Esophagus muscularis mucosa (tissue), 4 donors: ENCODE measurements at regions not wholly inside any gene's neighbourhood (a gene's known extent, or its start where the extent isn't known, plus 50 kb on each side); places are given as distances from the start of the nearest gene placed in this dataset.

Experiments
- DNase-seq: peaks from one replicate; pipeline ENCODE4 v3.0.0-alpha.2; 2017; ENCODE audit errors: extremely low spot score
- H3K27ac ChIP-seq, 4 donors: fragments of 200-600 bp; sonication (generic); replicated peaks in 1 of 4; 1 replicate in 3 of 4; 2 replicates in 1 of 4; pipeline ENCODE4 v1.5.1; 2016 to 2019; ENCODE audit warnings: mild to moderate bottlenecking in 1 of 4
- H3K27me3 ChIP-seq, 4 donors: fragments of 200-600 bp; sonication (generic); one replicate each; pipeline versions ENCODE4 v1.5.1 to v1.6.0; 2016 to 2019
- H3K36me3 ChIP-seq, 4 donors: fragments of 200-600 bp; sonication (generic); one replicate each; pipeline ENCODE4 v1.5.1; 2016 to 2019
- H3K4me1 ChIP-seq, 4 donors: fragments of 200-600 bp; sonication (generic); one replicate each; pipeline ENCODE4 v1.5.1; 2016 to 2019
- H3K4me3 ChIP-seq, 4 donors: fragments of 200-600 bp; sonication (generic); 1 replicate in 2 of 4; 2 replicates in 2 of 4; pipeline ENCODE4 v1.5.1; 2016 to 2019; ENCODE audit warnings: mild to moderate bottlenecking in 4 of 4, moderate library complexity in 1 of 4
- H3K9me3 ChIP-seq, 4 donors: fragments of 200-600 bp; sonication (generic); 1 replicate in 3 of 4; 2 replicates in 1 of 4; pipeline ENCODE4 v1.5.1; 2016 to 2019
- CTCF ChIP-seq, 3 experiments: fragments of 200-600 bp in 2 of 3; fragments of 450-650 bp in 1 of 3; sonication (generic) in 2 of 3; IDR thresholded peaks; one replicate each; pipeline ENCODE4 v1.5.1; 2017 to 2019; ENCODE audit warnings: antibody characterized with exemption in 3 of 3, mild to moderate bottlenecking in 2 of 3, moderate library complexity in 1 of 3
- EP300 ChIP-seq: sonication (generic); formaldehyde crosslinking; IDR thresholded peaks from one replicate; pipeline ENCODE4 v1.6.1; 2017; ENCODE audit warnings: antibody characterized with exemption
- POLR2A ChIP-seq: fragments of 450-650 bp; IDR thresholded peaks from one replicate; pipeline ENCODE4 v1.6.1; 2017; ENCODE audit warnings: antibody characterized with exemption, moderate library complexity, mild to moderate bottlenecking, low read depth
- POLR2AphosphoS5 ChIP-seq, 2 donors: sonication (generic); formaldehyde crosslinking; IDR thresholded peaks; one replicate each; pipeline ENCODE4 v1.6.1; 2017; ENCODE audit warnings: antibody characterized with exemption in 2 of 2
- WGBS: methylation state at CpG from one replicate; pipeline ENCODE4 v1.1.5; 2018; 5-methylcytosine and 5-hydroxymethylcytosine counted together
- intact Hi-C: fragments of 100-400 bp; cut with DNase I; formaldehyde crosslinking; loops from one replicate; pipeline ENCODE4 v1.15.1; 2023

GRCh38 chr4:114076899-114077570 is 97.6 kb upstream of the ARSJ start:
- peaks cover 0 to 4% (median 2%) of the 10 kb centered on the region in 4 donors for H3K9me3 ChIP-seq
- H3K27ac ChIP-seq = no peak overlapping the region
- 83% methylated on average over 1 of the region's 1 CpG for WGBS
- no peak overlapping the region for H3K4me3 ChIP-seq
- H3K27me3 ChIP-seq = no peaks in the 10 kb centered on the region
- TF ChIP-seq POLR2A = no peak
- no peaks in the 10 kb centered on the region for H3K36me3 ChIP-seq
- intact Hi-C loops = loop anchor here (10.0 kb wide), 1 partner anchor 122 kb away; no protein-coding TSS in a partner anchor
- no peak for DNase-seq
- peaks cover 0 to 6% (median 0%) of the 10 kb centered on the region in 4 donors for H3K4me1 ChIP-seq

- Histone ChIP-seq H3K36me3 (no peaks in the 10 kb centered on the region), H3K27ac (no peak overlapping the region), H3K4me3 (no peak overlapping the region), H3K4me1 (peaks cover 0 to 6% (median 0%) of the 10 kb centered on the region in 4 donors), H3K27me3 (no peaks in the 10 kb centered on the region), H3K9me3 (peaks cover 0 to 4% (median 2%) of the 10 kb centered on the region in 4 donors)
- no peak for TF ChIP-seq CTCF (IDR thresholded peaks at IDR 0.05)
- DNase-seq = no peak
- intact Hi-C loops = loop anchor here (10.0 kb wide), 1 partner anchor 123 kb away; no protein-coding TSS in a partner anchor
These were observed 98.2 kb upstream of the ARSJ start for GRCh38 chr4:114077610-114078009.

- Histone ChIP-seq H3K4me3 (no peak overlapping the region), H3K9me3 (peaks cover 0 to 4% (median 2%) of the 10 kb centered on the region in 4 donors), H3K4me1 (peaks cover 0 to 6% (median 0%) of the 10 kb centered on the region in 4 donors), H3K27ac (no peak overlapping the region), H3K36me3 (no peaks in the 10 kb centered on the region), H3K27me3 (no peaks in the 10 kb centered on the region)
- TF ChIP-seq CTCF (IDR thresholded peaks at IDR 0.05) (no peak), POLR2AphosphoS5 (IDR thresholded peaks at IDR 0.05) (no peak), EP300 (no peak), POLR2A (no peak)
- no peak for DNase-seq
- intact Hi-C loops = loop anchor here (10.0 kb wide), 1 partner anchor 124 kb away; no protein-coding TSS in a partner anchor
These were observed 99.2 kb upstream of the ARSJ start for GRCh38 chr4:114078636-114079035.

GRCh38 chr4:114081783-114082182 is 102.3 kb upstream of the ARSJ start:
- Histone ChIP-seq H3K9me3 (no peaks in the 10 kb centered on the region), H3K36me3 (no peaks in the 10 kb centered on the region), H3K27ac (no peak overlapping the region), H3K27me3 (no peaks in the 10 kb centered on the region), H3K4me1 (peaks cover 0 to 6% (median 0%) of the 10 kb centered on the region in 4 donors), H3K4me3 (no peak overlapping the region)
- intact Hi-C loops = no loop called here
- TF ChIP-seq CTCF (IDR thresholded peaks at IDR 0.05) = no peak
- no peak for TF ChIP-seq EP300
- TF ChIP-seq POLR2A = no peak
- no peak for TF ChIP-seq POLR2AphosphoS5 (IDR thresholded peaks at IDR 0.05)
- no peak for DNase-seq

- Histone ChIP-seq H3K36me3 (no peaks in the 10 kb centered on the region), H3K27ac (no peak overlapping the region), H3K4me1 (peaks cover 0 to 4% (median under 1%) of the 10 kb centered on the region in 4 donors), H3K9me3 (no peaks in the 10 kb centered on the region), H3K4me3 (no peak overlapping the region), H3K27me3 (no peaks in the 10 kb centered on the region)
- 81% methylated on average over 6 of the region's 6 CpGs for WGBS
- no peak for TF ChIP-seq EP300
- no peak for TF ChIP-seq POLR2AphosphoS5 (IDR thresholded peaks at IDR 0.05)
- no peak for TF ChIP-seq POLR2A
- no peak for TF ChIP-seq CTCF (IDR thresholded peaks at IDR 0.05)
- intact Hi-C loops = no loop called here
- DNase-seq = no peak
These were observed 102.9 kb upstream of the ARSJ start for GRCh38 chr4:114082348-114082747.
